HUDEP-2 (cell line): ENCODE measurements at regions not wholly inside any gene's neighbourhood (a gene's known extent, or its start where the extent isn't known, plus 50 kb on each side); places are given as distances from the start of the nearest gene placed in this dataset.

ENCODE experiments used
- DNase-seq, 76 experiments: peaks; one replicate each; lab custom pipeline; 2025; ENCODE audit not compliant: unreplicated experiment in 76 of 76; lab: John Stamatoyannopoulos, UW

- no peak for DNase-seq
Observed at GRCh38 chr3:31002730-31003129, 108.3 kb upstream of the GADL1 start.

GRCh38 chr3:31004025-31004678 is 109.7 kb upstream of the GADL1 start:
- DNase-seq = no peak

DNA sequence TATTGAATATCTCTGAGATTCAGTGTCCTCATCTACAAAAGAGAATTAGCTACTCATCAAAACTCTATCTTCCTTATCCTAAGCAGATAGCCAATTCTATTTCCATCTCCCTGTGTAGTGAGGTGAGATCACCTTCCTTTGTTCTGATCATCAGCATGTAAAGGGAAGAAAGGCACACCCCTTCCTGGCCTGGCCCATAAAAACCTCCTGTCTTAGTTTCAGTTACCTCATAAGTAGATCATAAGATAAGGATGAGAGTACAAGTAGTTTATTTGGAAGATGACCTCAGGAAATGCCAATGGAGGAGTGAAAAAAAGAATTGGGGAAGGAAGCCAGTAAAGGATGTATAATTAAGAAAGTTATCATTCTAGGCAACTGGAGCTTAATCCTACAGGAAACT is 114.5 kb upstream of the GADL1 start:
- no peak for DNase-seq

DNA sequence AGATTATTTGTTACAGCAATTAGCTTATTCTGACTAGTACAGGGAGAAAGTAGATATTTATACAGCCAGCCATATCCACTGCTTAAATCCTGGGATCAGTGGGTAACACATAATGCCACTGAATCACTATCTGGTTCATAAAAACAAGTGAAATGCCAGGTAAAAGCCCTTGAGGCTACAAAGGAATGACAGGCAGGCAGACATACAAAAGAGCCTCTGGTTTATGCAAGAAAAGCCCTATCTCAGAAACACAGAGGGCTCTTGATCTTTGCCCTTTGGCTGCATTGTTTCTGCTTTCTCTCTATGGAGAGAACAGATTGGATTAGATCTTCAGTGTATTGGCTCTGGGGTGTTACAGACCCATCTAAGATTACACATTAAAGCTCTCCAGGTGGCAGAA is 115.4 kb upstream of the GADL1 start:
- DNase-seq = no peak

- no peak for DNase-seq
Observed at GRCh38 chr3:31010491-31010890, 116.0 kb upstream of the GADL1 start.

- DNase-seq = no peak
Observed at GRCh38 chr3:31011380-31011779, 116.9 kb upstream of the GADL1 start.

- no peak for DNase-seq
Observed at GRCh38 chr3:31013090-31013489, 118.6 kb upstream of the GADL1 start.

DNA sequence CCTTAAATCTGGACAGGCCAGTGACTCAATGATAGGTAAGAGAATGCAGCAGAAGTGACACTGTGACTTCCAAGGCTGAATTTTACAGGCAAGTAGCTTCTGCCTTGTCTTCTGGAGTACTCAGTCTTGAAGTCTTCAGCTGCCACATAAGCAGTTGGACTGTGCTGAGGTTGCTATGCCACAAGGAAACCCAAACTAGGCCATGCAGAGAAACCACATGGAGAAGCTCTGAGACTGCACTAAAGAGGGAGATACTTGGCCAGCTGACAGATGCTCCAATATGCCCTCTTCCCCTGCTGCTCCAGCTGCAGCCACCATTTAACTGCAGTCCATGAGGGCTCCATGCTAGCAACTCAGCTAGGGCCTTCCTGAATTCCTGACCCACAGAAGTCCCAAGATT is 119.4 kb upstream of the GADL1 start:
- DNase-seq = no peak

- no peak for DNase-seq
Observed at GRCh38 chr3:31014317-31015040, 120.0 kb upstream of the GADL1 start.

DNA sequence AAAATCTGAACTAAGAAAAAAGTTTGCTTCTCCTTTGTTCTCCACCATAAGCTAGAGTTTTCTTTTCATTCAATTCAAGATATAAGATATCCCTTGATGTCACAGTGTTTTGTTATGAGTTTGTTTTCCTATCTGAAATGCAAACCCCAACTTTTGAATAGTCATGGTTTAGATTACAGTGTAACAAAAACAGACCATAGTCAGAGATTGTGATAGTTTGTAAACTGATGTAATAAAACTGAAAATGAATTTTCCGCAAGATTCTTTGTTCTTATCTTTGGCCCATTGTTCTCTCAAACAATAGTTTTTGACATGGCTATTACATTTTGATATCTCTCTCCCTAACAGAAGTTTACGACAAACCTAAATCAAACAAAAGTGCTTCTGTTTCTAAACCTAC is 121.7 kb upstream of the GADL1 start:
- no peak for DNase-seq

DNA sequence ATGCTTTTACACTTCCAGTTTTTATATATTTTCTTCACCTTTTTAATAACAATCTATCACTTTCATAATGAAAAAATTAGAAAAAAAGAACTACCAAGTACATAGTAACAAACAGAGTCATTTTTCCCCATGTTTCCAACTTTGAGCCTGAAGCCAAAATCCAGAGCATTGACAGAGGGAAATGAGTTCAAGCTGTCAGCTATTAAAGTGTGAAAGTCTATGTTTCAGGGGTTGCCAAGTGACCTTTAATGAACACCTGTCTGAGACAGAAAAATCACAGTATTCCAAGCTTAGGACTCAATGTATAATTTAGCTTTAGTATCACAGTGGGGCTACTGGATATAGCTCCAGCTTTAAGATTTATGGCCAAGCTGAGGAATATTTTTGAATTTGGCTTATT is 128.3 kb upstream of the GADL1 start:
- DNase-seq = no peak

DNA sequence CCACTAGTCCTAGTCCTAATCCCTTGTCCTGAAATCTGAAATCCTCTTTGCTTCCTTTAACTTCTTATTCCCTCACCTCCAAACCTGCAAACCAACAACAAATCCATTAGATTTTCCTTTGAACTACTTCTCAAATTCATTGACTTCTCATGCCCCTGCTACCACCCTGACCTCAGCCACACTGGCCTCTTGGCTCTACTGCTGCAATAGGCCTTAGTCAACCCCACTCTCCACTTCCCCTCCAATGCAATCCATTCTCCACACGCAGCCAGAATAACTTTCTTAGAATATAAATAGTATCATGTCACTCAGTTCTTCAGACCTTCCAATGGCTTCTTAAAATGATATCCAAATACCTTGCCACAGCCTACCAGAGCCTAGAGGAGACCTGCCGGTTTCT is 131.1 kb upstream of the GADL1 start:
- DNase-seq = peak in 1 of 76 experiments; percentile 0

DNA sequence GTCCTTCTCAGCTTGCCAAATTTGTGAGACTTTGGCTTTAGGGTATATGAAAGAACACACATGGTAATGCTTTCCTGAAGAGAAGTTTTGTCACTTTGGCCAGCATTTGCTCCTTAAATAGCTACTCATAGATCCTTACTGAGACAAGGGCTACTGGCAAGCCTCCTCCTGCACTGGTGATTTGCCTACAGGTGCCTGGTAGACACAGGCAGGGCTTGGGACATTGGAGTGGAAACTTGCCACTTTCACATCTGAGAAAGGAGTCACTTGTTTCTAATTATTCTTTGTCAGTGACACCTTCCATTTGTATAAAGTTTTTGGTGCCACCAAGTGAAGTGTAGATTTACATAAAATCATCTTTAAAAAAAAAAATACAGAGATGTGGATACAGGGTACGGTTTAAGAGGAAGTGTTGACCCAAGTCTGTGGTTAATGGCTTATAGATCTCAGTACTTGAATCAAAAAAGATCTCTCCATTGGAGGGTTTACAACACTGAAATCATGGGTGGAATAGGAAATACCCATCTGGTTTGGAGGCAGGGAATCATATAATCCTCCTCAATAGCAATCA is 132.8 kb upstream of the GADL1 start:
- no peak for DNase-seq

- DNase-seq = no peak
Observed at GRCh38 chr3:31027914-31028313, 133.5 kb upstream of the GADL1 start.

DNA sequence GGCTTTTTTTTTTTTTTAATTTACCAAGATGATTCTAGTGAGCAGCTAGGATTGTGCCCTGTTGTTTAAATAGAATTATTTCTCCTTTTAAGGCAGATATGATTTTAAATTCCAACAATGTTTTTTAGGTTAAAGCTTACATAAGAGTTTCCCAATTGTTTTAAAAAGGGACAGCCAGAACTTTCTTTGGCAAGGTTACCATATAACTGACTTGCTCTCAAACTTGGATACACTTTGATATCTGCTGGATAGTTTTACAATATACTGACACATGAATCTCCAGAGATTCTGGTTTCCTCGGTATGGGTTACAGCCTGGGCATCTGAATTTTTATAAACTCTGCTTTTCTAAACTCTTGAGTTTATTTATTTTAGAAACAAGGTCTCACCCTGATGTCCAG is 134.3 kb upstream of the GADL1 start:
- DNase-seq = no peak

DNA sequence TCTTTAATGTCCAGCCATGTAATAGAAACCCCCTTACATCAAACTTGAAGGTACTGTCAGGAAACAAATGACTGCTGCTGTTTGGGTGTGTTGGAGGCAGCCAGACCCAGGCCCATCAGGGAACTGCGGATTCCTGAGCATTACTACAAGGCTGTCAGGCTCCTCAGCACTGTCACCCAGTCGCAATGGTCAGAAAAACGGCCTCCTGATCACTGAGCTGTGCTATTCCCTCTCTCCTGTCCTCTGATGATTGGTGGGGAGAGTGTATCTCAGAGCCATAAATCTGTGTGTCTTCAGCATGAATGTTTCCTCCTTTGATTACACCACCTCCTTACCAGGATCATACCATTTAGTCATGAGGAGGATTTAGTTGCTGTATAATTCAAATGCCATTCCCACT is 135.2 kb upstream of the GADL1 start:
- DNase-seq = no peak

DNA sequence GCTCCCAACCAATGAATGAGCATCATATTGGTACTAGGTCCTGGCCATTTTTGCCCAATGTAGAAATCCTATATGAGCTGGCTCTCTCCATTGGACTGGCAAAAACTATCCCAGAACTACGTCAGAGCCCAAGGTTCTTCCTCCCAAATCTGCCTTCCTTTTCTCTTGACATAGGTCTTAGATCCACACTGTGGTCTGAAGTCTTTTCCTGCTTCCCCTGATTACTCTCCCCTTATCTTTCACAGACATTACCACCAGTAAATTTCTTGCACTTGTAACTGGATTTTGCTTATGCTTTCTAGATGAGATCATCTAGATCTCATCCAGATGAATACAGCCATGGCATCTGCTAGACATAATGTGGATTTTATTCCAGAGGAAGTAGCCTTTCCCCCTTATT is 141.2 kb upstream of the GADL1 start:
- DNase-seq = no peak

- DNase-seq = no peak
Observed at GRCh38 chr3:31038086-31038739, 143.8 kb upstream of the GADL1 start.

DNA sequence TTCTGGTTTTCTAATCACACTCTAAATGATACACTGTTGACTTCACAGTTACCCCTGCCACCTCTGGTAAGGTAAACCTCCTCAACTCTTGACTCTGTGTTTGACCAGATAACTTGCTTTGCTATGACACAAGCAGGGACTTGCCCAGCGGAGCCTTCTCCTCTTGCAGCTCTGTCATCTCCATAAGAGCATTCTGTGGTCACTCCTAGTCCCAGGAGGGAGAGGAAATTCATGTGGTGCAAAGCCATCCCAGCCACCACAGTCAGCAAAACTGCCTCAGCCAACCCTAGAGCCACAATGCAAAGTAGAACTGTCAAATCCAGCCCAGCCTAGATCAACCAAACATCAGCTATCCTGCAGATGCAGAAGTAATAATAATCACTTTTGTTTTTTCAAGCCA is 144.7 kb upstream of the GADL1 start:
- DNase-seq = no peak

DNA sequence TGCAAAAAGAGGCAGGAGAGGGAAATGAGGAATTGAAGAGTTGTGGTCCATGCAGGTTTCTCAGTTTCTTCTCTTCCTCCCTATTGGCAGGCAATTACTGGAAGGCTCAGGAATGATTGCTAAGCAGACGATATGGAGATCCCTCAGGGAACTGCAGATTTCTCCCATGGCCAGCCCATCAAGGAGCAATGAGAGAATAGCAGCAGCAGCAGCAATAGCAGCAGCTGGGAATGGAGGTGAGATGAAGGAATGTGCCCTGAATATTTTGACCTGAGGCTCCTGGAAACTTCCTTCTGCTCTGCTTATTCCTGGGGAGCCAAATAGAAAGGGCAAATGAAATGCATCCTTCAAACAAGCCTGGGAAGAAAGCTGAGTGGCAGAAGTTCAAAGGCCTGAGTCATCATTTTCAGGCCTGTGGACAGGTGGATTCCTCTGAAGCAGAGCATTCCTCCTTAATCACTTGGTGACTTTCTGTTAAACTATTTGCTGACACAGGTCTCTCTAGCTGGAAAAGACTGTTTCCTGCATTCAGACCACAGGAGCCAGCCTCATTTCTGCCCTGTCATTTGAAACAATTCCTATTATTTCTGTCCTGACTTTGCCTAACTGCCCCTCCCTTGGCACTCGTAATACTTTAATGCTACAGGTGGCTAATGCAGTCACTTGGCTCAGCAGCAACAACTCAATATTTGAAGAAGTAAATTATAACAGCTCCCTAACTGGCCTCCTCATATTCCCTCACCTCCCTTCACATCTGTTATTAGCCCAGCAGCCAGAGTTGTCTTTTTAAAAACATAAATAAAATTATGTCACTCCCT is 146.9 kb upstream of the GADL1 start:
- DNase-seq = no peak
